ENCODE measurements at regions not wholly inside any gene's neighbourhood (a gene's known extent, or its start where the extent isn't known, plus 50 kb on each side); places are given as distances from the start of the nearest gene placed in this dataset.

GRCh38 chr2:215773728-215774127 lies 239.6 kb downstream of the MREG start (continued):
- TF ChIP-seq ZNF142 (CRISPR knock-in tag; IDR thresholded peaks at IDR 0.05) = no peak
- no peak for TF ChIP-seq ZNF761 (CRISPR knock-in tag; conservative IDR thresholded peaks at IDR 0.05)
- TF ChIP-seq ZHX1 (CRISPR knock-in tag; IDR thresholded peaks at IDR 0.05; ENCODE audit: low read depth) = no peak
- TF ChIP-seq, protein P1, sequence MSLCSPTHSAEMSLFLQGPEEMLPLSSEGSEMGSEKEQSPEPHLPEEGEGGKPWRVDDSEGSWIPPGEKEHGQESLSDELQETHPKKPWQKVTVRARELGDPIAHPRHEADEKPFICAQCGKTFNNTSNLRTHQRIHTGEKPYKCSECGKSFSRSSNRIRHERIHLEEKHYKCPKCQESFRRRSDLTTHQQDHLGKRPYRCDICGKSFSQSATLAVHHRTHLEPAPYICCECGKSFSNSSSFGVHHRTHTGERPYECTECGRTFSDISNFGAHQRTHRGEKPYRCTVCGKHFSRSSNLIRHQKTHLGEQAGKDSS (CRISPR knock-in tag; IDR thresholded peaks at IDR 0.05; ENCODE audit: borderline replicate concordance, low read depth) = no peak
- no peak for TF ChIP-seq MED8 (CRISPR knock-in tag; IDR thresholded peaks at IDR 0.05; ENCODE audit: insufficient replicate concordance)
- TF ChIP-seq TSC22D2 (CRISPR knock-in tag; IDR thresholded peaks at IDR 0.05; ENCODE audit: borderline replicate concordance) = no peak
- no peak for TF ChIP-seq NR2F2 (IDR thresholded peaks at IDR 0.05; ENCODE audit: borderline replicate concordance, low read depth)
- no peak for TF ChIP-seq ISL2 (CRISPR knock-in tag; IDR thresholded peaks at IDR 0.05)
- TF ChIP-seq HNRNPLL (IDR thresholded peaks at IDR 0.05; ENCODE audit: low read depth, low read length, poor library complexity, severe bottlenecking) = no peak
- no peak for TF ChIP-seq ZNF75D (CRISPR knock-in tag; IDR thresholded peaks at IDR 0.05; ENCODE audit: borderline replicate concordance)
- no peak for TF ChIP-seq ZNF629 (CRISPR knock-in tag; conservative IDR thresholded peaks at IDR 0.05)
- no peak for TF ChIP-seq ZBTB46 (CRISPR knock-in tag; IDR thresholded peaks at IDR 0.05; ENCODE audit: borderline replicate concordance)
- TF ChIP-seq SAFB2 (CRISPR knock-in tag; IDR thresholded peaks at IDR 0.05; ENCODE audit: borderline replicate concordance, low read depth) = no peak
- peak; percentile 57; the same call in 1 of the 2 replicates for TF ChIP-seq TFE3 (CRISPR knock-in tag; IDR thresholded peaks at IDR 0.05)
- TF ChIP-seq, protein P2, sequence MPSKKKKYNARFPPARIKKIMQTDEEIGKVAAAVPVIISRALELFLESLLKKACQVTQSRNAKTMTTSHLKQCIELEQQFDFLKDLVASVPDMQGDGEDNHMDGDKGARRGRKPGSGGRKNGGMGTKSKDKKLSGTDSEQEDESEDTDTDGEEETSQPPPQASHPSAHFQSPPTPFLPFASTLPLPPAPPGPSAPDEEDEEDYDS (CRISPR knock-in tag; IDR thresholded peaks at IDR 0.05) = no peak

Data from HepG2 (cell line).